Transverse colon (tissue), 4 donors: ENCODE measurements at regions not wholly inside any gene's neighbourhood (a gene's known extent, or its start where the extent isn't known, plus 50 kb on each side); places are given as distances from the start of the nearest gene placed in this dataset.

Experiments
- CTCF ChIP-seq, 5 experiments: fragments of 200-600 bp in 3 of 5; fragments of 450-650 bp in 2 of 5; sonication (generic) in 3 of 5; IDR thresholded peaks; 1 replicate in 2 of 5; 2 replicates in 3 of 5; pipeline ENCODE4 v1.5.1; 2016 to 2017; ENCODE audit warnings: antibody characterized with exemption in 5 of 5, inconsistent platforms in 3 of 5, mild to moderate bottlenecking in 2 of 5, moderate library complexity in 1 of 5
- EP300 ChIP-seq: sonication (generic); formaldehyde crosslinking; IDR thresholded peaks from one replicate; pipeline ENCODE4 v1.6.1; 2017; ENCODE audit warnings: antibody characterized with exemption, low read depth
- POLR2A ChIP-seq: fragments of 450-650 bp; IDR thresholded peaks from one replicate; pipeline ENCODE4 v1.6.1; 2016; ENCODE audit warnings: antibody characterized with exemption, mild to moderate bottlenecking, moderate library complexity
- POLR2AphosphoS5 ChIP-seq, 3 donors: sonication (generic); formaldehyde crosslinking; IDR thresholded peaks; one replicate each; pipeline ENCODE4 v1.6.1; 2016; ENCODE audit warnings: antibody characterized with exemption in 3 of 3

GRCh38 chr2:66888791-66889631 is 454.1 kb downstream of the MEIS1 start:
- TF ChIP-seq CTCF (IDR thresholded peaks at IDR 0.05) (no peak), POLR2A (no peak), EP300 (peak; percentile 95), POLR2AphosphoS5 (IDR thresholded peaks at IDR 0.05) (peak; percentile 63 to 83 (median 79))
